ENCODE measurements at regions not wholly inside any gene's neighbourhood (a gene's known extent, or its start where the extent isn't known, plus 50 kb on each side); places are given as distances from the start of the nearest gene placed in this dataset.

GRCh38 chr3:106673926-106674569 is 703.2 kb upstream of the CCDC54 start:
- TF ChIP-seq POLR2A (IDR thresholded peaks at IDR 0.05; ENCODE audit: low read depth, low read length) (no peak), POLR2AphosphoS5 (IDR thresholded peaks at IDR 0.05; ENCODE audit: low read depth, low read length) (no peak)

Measured in GM12892 (cell line).